ENCODE measurements at regions not wholly inside any gene's neighbourhood (a gene's known extent, or its start where the extent isn't known, plus 50 kb on each side); places are given as distances from the start of the nearest gene placed in this dataset.

GRCh38 chr10:55203319-55203718 lies 402.3 kb upstream of the PCDH15 start:
- no peaks in the 10 kb centered on the region for H3K79me2 ChIP-seq (ENCODE audit: insufficient read depth, low read length)
- no peak for TF ChIP-seq EZH2 (IDR thresholded peaks at IDR 0.05; ENCODE audit: borderline replicate concordance, low read depth, low read length, severe bottlenecking)
- TF ChIP-seq, protein P1, sequence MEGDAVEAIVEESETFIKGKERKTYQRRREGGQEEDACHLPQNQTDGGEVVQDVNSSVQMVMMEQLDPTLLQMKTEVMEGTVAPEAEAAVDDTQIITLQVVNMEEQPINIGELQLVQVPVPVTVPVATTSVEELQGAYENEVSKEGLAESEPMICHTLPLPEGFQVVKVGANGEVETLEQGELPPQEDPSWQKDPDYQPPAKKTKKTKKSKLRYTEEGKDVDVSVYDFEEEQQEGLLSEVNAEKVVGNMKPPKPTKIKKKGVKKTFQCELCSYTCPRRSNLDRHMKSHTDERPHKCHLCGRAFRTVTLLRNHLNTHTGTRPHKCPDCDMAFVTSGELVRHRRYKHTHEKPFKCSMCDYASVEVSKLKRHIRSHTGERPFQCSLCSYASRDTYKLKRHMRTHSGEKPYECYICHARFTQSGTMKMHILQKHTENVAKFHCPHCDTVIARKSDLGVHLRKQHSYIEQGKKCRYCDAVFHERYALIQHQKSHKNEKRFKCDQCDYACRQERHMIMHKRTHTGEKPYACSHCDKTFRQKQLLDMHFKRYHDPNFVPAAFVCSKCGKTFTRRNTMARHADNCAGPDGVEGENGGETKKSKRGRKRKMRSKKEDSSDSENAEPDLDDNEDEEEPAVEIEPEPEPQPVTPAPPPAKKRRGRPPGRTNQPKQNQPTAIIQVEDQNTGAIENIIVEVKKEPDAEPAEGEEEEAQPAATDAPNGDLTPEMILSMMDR (IDR thresholded peaks at IDR 0.05; ENCODE audit: borderline replicate concordance, extremely low read depth, low read length, poor library complexity, severe bottlenecking): no peak
- H4K20me1 ChIP-seq (ENCODE audit: insufficient read depth, low read length): no peaks in the 10 kb centered on the region
- no peak overlapping the region for H2AFZ ChIP-seq (ENCODE audit: low read depth, low read length)
- H3K4me2 ChIP-seq (ENCODE audit: insufficient read depth, low read length): no peak overlapping the region
- H3K4me3 ChIP-seq (ENCODE audit: low read depth in 1 of 2, low read length in 2 of 2): no peak overlapping the region
- no peaks in the 10 kb centered on the region for H3K36me3 ChIP-seq (ENCODE audit: insufficient read depth, low read length)
- H3K27ac ChIP-seq (ENCODE audit: low read length): no peak overlapping the region
- no peak overlapping the region for H3K9ac ChIP-seq (ENCODE audit: low read depth, low read length)
- no peak for ATAC-seq (ENCODE audit: insufficient read depth, low read depth)
- no peaks in the 10 kb centered on the region for H3K27me3 ChIP-seq (ENCODE audit: insufficient read depth, low read length, poor library complexity)
- DNase-seq: no peak
- no peaks in the 10 kb centered on the region for H3K4me1 ChIP-seq (ENCODE audit: insufficient read depth, low read length)
- peaks cover 4% of the 10 kb centered on the region for H3K9me3 ChIP-seq (ENCODE audit: insufficient read depth, low read length, severe bottlenecking)

DNA sequence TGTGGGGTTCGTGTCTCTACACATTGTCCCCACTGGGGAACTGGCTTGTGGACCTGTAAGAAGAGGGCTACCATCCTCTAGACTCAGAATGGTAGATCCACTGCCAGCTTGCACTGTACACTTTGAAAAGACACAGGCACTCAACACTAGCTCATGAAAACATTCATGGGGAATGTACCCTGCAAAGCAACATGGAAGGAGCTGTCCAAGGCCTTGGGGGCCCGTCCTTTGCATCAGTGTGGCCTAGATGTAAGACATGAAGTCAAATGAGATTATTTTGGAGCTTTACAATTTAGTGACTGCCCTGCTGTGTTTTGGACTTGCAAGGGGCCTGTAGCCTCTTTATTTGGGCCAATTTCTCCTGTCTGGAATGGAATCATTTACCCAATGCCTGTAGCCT lies 399.0 kb upstream of the PCDH15 start:
- no peak for ATAC-seq (ENCODE audit: insufficient read depth, low read depth)
- Histone ChIP-seq H3K27me3 (ENCODE audit: insufficient read depth, low read length, poor library complexity) (no peaks in the 10 kb centered on the region), H3K9me3 (ENCODE audit: insufficient read depth, low read length, severe bottlenecking) (peaks cover 4% of the 10 kb centered on the region)

GRCh38 chr10:55191236-55191860 lies 390.3 kb upstream of the PCDH15 start:
- Histone ChIP-seq H3K27me3 (ENCODE audit: insufficient read depth, low read length, poor library complexity) (no peaks in the 10 kb centered on the region), H3K4me3 (ENCODE audit: low read depth in 1 of 2, low read length in 2 of 2) (no peak overlapping the region)
- no peak for ATAC-seq (ENCODE audit: insufficient read depth, low read depth)

More for the DNA sequence above, 399.0 kb upstream of the PCDH15 start:
- Histone ChIP-seq H3K36me3 (ENCODE audit: insufficient read depth, low read length) (no peaks in the 10 kb centered on the region), H3K4me2 (ENCODE audit: insufficient read depth, low read length) (no peak overlapping the region), H3K9ac (ENCODE audit: low read depth, low read length) (no peak overlapping the region), H3K4me3 (ENCODE audit: low read depth in 1 of 2, low read length in 2 of 2) (no peak overlapping the region), H3K27ac (ENCODE audit: low read length) (no peak overlapping the region), H4K20me1 (ENCODE audit: insufficient read depth, low read length) (no peaks in the 10 kb centered on the region), H3K79me2 (ENCODE audit: insufficient read depth, low read length) (no peaks in the 10 kb centered on the region), H2AFZ (ENCODE audit: low read depth, low read length) (no peak overlapping the region), H3K4me1 (ENCODE audit: insufficient read depth, low read length) (no peaks in the 10 kb centered on the region)
- TF ChIP-seq, protein P1 (IDR thresholded peaks at IDR 0.05; ENCODE audit: borderline replicate concordance, extremely low read depth, low read length, poor library complexity, severe bottlenecking): no peak
- no peak for TF ChIP-seq EZH2 (IDR thresholded peaks at IDR 0.05; ENCODE audit: borderline replicate concordance, low read depth, low read length, severe bottlenecking)
- DNase-seq: no peak

More at GRCh38 chr10:55191236-55191860, 390.3 kb upstream of the PCDH15 start:
- Histone ChIP-seq H3K79me2 (ENCODE audit: insufficient read depth, low read length) (no peaks in the 10 kb centered on the region), H3K36me3 (ENCODE audit: insufficient read depth, low read length) (no peaks in the 10 kb centered on the region), H3K9me3 (ENCODE audit: insufficient read depth, low read length, severe bottlenecking) (no peaks in the 10 kb centered on the region), H2AFZ (ENCODE audit: low read depth, low read length) (no peak overlapping the region), H3K9ac (ENCODE audit: low read depth, low read length) (no peak overlapping the region), H3K4me2 (ENCODE audit: insufficient read depth, low read length) (no peak overlapping the region), H3K4me1 (ENCODE audit: insufficient read depth, low read length) (no peaks in the 10 kb centered on the region), H3K27ac (ENCODE audit: low read length) (no peak overlapping the region), H4K20me1 (ENCODE audit: insufficient read depth, low read length) (no peaks in the 10 kb centered on the region)
- no peak for TF ChIP-seq EZH2 (IDR thresholded peaks at IDR 0.05; ENCODE audit: borderline replicate concordance, low read depth, low read length, severe bottlenecking)
- TF ChIP-seq, protein P1 (IDR thresholded peaks at IDR 0.05; ENCODE audit: borderline replicate concordance, extremely low read depth, low read length, poor library complexity, severe bottlenecking): no peak
- DNase-seq: no peak

Measured in DND-41 (cell line).